Islet precursor cell (in vitro differentiated cells): ENCODE measurements at regions not wholly inside any gene's neighbourhood (a gene's known extent, or its start where the extent isn't known, plus 50 kb on each side); places are given as distances from the start of the nearest gene placed in this dataset.

Experiments
- DNase-seq: peaks from one replicate; pipeline ENCODE4 v3.0.0-alpha.2; 2018

- DNase-seq = no peak
Observed at GRCh38 chr6:23040899-23041298, 471.5 kb downstream of the HDGFL1 start.

- DNase-seq = no peak
Observed at GRCh38 chr6:23045280-23045679, 475.9 kb downstream of the HDGFL1 start.

GRCh38 chr6:23055523-23055922 lies 486.2 kb downstream of the HDGFL1 start:
- DNase-seq = no peak

- DNase-seq = no peak
Observed at GRCh38 chr6:23073821-23074220, 504.5 kb downstream of the HDGFL1 start.

GRCh38 chr6:23077772-23078171 lies 508.4 kb downstream of the HDGFL1 start:
- DNase-seq = no peak

- DNase-seq = no peak
Observed at GRCh38 chr6:23081701-23082100, 512.3 kb downstream of the HDGFL1 start.

- no peak for DNase-seq
Observed at GRCh38 chr6:23086100-23086499, 516.7 kb downstream of the HDGFL1 start.

GRCh38 chr6:23087471-23087870 lies 518.1 kb downstream of the HDGFL1 start:
- no peak for DNase-seq

GRCh38 chr6:23088761-23089160 lies 519.4 kb downstream of the HDGFL1 start:
- no peak for DNase-seq

GRCh38 chr6:23089981-23090380 lies 520.6 kb downstream of the HDGFL1 start:
- no peak for DNase-seq

- DNase-seq = no peak
Observed at GRCh38 chr6:23091795-23092194, 522.4 kb downstream of the HDGFL1 start.

- no peak for DNase-seq
Observed at GRCh38 chr6:23096876-23097275, 527.5 kb downstream of the HDGFL1 start.

GRCh38 chr6:23097566-23097965 lies 528.2 kb downstream of the HDGFL1 start:
- no peak for DNase-seq

GRCh38 chr6:23106951-23107350 lies 537.6 kb downstream of the HDGFL1 start:
- DNase-seq = no peak

- no peak for DNase-seq
Observed at GRCh38 chr6:23111984-23112383, 542.6 kb downstream of the HDGFL1 start.

- DNase-seq = no peak
Observed at GRCh38 chr6:23114812-23115504, 545.6 kb downstream of the HDGFL1 start.

- no peak for DNase-seq
Observed at GRCh38 chr6:23137611-23138010, 568.2 kb downstream of the HDGFL1 start.

GRCh38 chr6:23140871-23141270 lies 571.5 kb downstream of the HDGFL1 start:
- DNase-seq = no peak

- no peak for DNase-seq
Observed at GRCh38 chr6:23145781-23146180, 576.4 kb downstream of the HDGFL1 start.

- no peak for DNase-seq
Observed at GRCh38 chr6:23154159-23154558, 584.8 kb downstream of the HDGFL1 start.

- DNase-seq = no peak
Observed at GRCh38 chr6:23170049-23170448, 600.7 kb downstream of the HDGFL1 start.

GRCh38 chr6:23173234-23173633 lies 603.9 kb downstream of the HDGFL1 start:
- DNase-seq = no peak

- DNase-seq = no peak
Observed at GRCh38 chr6:23174781-23175361, 605.5 kb downstream of the HDGFL1 start.

GRCh38 chr6:23175391-23175790 lies 606.0 kb downstream of the HDGFL1 start:
- DNase-seq = no peak

GRCh38 chr6:23176471-23176870 lies 607.1 kb downstream of the HDGFL1 start:
- DNase-seq = no peak
